ENCODE measurements at regions not wholly inside any gene's neighbourhood (a gene's known extent, or its start where the extent isn't known, plus 50 kb on each side); places are given as distances from the start of the nearest gene placed in this dataset.
"Not testable (repeated sequence)": the region's sequence is repeated elsewhere in the genome, so short reads cannot be mapped to it uniquely, and the experiment has no call there.

DNA sequence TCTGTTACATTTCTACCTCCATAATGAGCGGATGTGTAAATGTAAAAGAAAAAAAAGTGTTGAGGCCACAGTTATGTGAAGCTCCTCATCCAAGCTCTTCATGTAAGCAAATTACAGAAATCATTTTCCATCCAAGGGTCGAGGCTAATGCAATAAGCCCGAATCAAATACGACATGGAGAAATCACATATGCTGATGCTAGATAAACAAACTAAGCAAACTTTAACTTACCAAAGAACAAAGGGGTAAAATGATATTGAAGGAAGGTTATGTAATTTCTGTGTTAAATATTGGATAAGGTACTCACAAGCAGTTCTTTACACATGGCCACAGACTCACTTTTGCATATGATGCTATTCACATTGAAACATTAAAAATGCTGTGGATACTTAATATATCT, 310.2 kb upstream of the ID2 start:
- DNase-seq = no peak

DNA sequence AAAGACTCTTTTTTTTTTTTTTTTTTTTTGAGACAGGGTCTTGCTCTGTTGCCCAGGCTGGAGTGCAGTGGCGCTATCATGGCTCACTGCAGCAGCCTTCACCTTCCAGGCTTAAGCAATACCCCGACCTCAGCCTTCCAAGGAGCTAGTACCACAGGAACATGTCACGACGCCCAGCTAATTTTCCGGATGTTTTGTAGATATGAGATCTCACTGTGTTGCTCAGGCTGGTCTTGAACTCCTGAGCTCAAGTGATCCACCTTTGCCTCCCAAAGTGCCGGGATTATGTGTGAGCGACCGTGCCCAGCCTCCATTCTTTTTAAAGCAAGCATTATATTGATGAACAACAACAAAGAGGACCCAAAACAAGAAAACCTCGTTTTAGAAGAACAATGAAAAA, 307.1 kb upstream of the ID2 start:
- DNase-seq = no peak

DNA sequence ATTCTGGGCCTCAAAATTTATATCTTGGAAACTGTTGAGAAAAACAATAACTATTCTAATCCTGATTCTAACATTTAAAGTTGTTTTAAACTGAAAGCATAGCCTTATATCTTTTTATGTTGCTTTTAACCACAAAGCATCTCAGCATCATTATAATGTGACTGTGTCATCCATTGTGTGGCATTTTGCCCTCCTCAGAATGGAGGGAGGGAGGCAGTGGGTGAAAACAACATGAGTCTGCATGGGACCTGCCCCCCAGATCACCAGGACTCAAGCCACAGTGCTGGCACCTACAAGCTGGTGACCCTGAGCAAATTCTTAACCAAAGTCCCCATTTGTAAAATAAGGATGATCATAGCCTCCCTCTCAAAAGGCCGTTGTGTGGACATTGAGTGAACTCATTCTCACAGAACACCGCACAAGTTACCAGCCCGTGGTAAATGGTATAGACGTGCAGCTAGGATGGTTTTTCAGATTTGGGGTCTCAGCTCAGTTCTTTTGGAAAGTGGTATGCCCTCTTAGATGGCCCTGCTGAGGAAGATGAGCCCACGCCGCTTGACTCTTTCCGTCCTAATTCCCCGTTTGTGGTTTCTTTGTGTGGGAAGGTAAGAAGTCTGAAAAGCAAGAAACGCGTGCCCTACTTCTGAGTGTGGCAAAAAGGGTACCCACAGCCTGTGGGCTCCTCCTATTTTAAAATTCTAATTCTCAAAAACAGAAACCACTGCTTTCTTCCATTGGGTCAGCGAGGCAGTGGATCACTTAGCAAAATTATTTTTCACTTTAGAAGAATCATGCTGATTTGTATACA, 305.0 kb upstream of the ID2 start:
- DNase-seq = no peak

DNA sequence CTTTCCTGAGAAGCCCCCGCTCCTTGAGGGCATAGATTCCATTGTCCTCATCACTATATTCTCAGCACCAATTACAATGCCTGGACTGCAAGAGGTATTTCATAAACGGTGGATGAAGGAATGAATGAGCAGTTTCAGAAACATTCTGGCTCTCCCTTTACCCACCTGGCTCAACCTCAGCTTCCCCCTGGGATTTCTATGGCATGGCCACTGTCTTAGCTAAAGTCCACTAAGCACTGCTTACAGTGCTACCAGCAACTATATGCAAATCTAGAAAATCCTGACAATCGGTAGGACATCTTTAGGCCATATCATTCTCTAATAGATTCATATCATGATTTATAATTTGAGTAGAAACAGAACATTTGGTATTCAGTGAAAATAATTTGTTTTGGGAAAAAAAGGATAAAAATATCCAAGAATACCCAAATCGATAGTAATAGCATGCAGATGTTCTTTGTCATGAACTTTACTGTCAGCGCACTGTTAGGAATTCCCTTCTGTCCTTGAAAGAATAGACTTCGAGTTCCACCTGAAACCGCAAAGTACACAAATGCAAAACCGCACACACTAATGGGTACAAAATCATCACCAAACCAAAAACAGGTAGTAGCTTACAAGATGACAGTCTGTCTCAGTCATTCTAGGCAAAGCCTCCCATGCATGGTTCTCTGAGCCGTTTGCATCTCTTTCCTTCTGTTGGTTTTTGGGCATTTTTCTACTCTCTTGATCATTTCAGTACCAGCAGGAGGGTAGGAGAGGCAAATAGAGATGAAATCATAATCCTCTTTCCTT, 303.6 kb upstream of the ID2 start:
- DNase-seq = no peak

- DNase-seq = no peak
Measured at GRCh38 chr2:8379128-8379527, 302.7 kb upstream of the ID2 start.

GRCh38 chr2:8379549-8379948, 302.3 kb upstream of the ID2 start:
- no peak for DNase-seq

GRCh38 chr2:8380026-8380425, 301.8 kb upstream of the ID2 start:
- DNase-seq = no peak

- no peak for DNase-seq
Measured at GRCh38 chr2:8380566-8380965, 301.3 kb upstream of the ID2 start.

DNA sequence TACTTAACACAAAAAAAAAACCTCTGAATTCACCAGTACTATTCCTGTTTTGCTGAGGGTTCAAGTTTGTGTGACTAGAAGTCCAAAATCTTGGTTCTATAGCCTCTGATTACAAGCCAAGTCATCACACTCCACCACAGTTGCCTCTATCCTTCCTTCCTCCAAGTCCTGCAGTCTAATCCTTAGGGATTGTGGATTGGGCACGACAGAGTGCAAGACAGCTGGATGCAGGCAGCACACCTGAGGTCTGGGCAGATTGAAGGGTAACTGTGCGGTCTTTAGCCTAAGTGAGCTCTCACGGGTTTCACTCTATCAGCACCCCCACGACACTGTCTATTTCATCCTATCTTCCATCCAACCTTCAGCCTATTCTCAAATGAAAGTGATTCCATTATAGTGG, 299.4 kb upstream of the ID2 start:
- DNase-seq = no peak

DNA sequence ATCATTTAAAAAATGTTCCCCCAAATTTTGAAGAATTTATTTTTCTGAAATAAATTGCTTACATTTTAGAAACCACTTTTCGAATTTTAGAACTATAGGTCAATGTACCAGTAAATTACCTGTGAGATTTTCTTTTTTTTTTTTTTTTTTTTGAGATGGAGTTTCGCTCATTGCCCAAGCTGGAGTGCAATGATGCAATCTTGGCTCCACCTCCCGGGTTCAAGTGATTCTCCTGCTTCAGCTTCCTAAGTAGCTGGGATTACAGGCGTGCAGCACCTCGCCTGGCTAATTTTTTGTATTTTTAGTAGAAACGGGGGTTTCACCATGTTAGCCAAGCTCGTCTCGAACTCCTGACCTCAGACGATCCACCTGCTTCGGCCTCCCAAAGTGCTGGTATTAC, 295.1 kb upstream of the ID2 start:
- not testable (repeated sequence) for DNase-seq

DNA sequence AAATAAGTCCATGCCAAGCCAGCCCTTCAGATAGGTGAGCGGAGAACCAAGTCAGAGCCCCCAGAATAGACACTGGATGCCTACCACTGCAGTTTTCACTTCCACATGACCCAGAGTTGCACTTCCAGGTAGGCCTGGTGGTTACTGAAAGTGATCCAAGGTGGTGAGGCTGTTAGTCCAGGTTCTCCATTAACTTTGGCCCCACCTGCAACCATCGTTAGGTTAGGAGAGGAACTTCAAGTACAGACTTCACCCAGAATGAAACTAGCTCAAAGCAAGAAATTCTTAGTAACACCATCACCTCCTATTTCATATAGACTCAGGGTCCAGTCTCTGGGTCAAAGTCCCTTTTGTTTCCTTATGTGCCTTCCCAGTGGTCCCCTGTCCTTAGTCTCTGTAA, 293.1 kb upstream of the ID2 start:
- no peak for DNase-seq

DNA sequence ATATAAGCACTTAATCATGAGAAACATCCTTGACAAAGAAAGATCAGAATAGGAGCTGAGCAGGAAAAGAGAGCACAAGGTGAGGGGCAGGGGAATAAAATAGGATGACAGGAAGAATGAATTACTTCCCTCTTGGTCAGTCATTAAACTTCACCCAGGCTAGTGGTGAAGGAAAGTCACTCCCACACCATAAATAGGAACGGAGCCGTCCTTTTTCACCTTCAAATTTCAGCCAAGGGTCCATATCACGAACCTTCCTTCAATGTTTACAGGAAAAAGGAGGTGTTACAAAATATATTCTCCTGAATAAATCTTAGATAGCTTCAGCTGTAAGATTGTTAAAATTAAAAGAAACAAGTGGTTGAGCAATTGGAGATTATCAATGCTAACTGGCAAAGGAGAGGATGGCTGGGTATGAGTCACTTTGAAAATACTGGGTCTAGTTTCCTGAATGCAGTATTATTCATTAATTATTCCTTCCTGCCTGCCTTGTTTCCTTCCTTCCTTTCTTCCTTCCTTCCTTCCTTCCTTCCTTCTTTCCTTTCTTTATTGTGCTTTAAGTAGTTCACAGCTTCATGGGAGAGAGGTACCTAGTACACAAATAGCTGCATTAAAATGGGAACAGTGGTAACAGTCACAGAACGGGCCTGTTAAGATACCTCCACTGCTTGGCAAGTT, 292.3 kb upstream of the ID2 start:
- no peak for DNase-seq

DNA sequence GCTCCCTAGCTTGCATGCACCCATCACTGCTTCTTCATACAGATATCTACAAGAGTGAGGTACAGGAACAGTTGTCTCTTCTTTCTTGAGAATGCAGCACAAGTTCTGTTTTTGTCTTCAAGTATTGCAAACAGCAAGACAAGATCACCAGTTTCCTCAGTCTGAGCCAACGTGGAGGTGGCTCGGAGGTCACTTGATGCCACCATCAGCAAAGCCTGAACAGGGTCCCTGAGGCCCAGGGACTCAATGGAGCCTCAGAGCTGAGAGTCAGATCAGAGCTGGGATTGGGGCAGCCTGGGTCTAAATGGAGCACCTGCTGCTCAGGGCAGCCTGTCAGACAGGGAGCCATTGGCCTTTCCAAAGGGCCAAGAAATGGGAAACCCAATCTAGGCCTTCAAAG, 290.7 kb upstream of the ID2 start:
- DNase-seq = no peak

GRCh38 chr2:8391584-8391983, 290.3 kb upstream of the ID2 start:
- no peak for DNase-seq

- no peak for DNase-seq
Measured at GRCh38 chr2:8392098-8392866, 289.6 kb upstream of the ID2 start.

- DNase-seq = no peak
Measured at GRCh38 chr2:8393506-8393905, 288.4 kb upstream of the ID2 start.

- DNase-seq = no peak
Measured at GRCh38 chr2:8394131-8394530, 287.7 kb upstream of the ID2 start.

DNA sequence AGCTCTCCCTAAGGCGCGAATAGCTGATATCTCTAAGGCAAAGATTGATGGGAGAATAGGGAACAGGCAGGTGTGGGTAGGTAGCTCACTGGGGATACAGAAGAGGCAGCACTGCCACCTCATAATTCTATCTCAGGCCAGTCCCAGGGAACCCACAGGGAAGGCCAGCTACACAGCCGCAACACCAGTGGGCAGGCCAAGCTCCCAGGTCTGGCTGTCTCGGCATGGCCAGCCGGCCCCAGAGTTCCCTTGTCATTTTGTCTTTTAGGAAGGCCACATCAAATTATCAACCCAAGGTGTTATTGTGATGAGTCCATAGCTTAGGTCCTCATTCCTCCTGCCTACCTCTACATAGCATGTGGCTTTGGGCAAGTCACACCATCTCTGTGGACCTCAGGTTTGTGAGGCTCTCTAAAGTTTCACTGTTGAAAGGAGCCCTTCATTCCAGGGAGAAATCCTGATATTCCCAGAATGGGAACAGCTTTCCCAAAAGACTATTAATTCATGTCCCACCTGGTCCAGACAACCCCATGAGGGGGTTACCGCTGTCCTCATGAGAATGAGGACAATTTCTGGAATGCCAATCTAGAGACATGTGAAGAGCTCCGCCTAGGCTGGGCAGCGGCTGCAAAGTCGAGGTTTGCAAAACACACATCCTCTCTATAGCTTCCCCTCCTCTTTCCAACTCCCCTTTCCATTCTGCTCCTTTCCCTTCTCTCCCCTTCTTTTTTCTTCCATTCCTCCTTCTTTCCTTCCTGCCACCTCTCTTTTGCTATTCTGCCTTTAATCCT, 287.1 kb upstream of the ID2 start:
- no peak for DNase-seq

- no peak for DNase-seq
Measured at GRCh38 chr2:8395718-8396117, 286.1 kb upstream of the ID2 start.

GRCh38 chr2:8398040-8398668, 283.7 kb upstream of the ID2 start:
- no peak for DNase-seq

GRCh38 chr2:8399731-8400130, 282.1 kb upstream of the ID2 start:
- no peak for DNase-seq

DNA sequence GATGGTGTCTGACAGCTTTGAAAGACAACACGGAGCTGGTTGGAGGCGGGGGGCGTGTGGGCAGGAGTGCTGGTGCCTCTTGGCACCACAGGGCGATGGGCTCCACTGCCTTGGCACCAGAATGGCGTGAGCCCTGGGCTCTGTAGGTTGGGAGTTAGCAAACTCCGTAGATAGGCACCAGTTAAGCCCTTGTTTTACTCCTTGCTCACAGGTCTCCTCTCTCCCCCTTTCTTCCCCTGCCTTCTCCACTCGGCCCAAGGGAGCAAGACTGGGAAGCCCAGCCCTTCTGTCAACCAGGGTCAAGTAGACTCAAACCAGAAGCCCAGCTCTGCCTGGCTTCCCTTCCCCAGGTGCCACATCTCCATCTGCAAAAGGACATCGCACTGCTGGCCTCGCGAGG, 281.7 kb upstream of the ID2 start:
- no peak for DNase-seq
